Stimulated activated CD8-positive, alpha-beta memory T cell treated with anti-CD3 and anti-CD28 coated beads, Interleukin-7, amount 100 ng/mL, for 4 hours (primary cell): ENCODE measurements at regions not wholly inside any gene's neighbourhood (a gene's known extent, or its start where the extent isn't known, plus 50 kb on each side); places are given as distances from the start of the nearest gene placed in this dataset.

Experiments
- DNase-seq, 2 donors: peaks; one replicate each; pipeline ENCODE4 v3.0.0-alpha.2; 2020; ENCODE audit warnings: low read depth in 2 of 2

DNA sequence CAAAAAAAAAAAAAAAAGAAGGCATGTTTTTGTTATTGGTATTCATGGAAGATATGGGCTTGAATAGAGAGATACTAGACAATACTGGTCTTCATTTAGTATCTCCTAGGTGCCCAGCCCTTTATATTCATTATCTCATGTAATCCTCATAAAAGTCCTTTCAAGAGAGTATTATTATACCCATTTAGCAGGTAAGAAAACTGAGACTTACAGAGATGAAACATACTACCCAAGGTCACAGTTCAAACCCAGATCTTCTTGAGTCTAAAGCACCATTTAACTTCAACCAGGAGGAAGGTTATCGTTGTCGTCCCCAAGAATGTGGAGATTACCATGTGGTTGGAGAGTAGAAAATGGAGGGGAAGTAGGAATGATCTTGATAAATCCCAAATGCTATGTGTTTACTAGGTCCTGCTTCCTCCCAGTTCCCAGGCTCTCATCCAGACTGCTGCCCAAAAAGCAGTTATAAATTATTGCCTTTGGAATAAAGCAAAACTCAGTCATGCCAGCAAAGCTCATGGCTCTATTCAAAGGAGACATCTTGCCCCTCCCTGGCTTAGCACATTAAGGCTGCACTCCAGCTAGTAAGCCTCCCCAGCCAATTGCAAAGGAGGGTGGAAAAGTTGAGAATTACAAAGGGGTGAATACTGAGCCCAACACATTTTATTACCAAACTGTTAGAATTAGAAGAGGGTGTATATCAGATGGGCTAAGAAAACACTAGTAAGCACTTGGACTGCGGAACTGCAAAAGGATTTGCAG lies 163.9 kb downstream of the PIK3R1 start:
- no peak for DNase-seq

GRCh38 chr5:68380078-68380477 lies 164.5 kb downstream of the PIK3R1 start:
- DNase-seq, result no peak

DNA sequence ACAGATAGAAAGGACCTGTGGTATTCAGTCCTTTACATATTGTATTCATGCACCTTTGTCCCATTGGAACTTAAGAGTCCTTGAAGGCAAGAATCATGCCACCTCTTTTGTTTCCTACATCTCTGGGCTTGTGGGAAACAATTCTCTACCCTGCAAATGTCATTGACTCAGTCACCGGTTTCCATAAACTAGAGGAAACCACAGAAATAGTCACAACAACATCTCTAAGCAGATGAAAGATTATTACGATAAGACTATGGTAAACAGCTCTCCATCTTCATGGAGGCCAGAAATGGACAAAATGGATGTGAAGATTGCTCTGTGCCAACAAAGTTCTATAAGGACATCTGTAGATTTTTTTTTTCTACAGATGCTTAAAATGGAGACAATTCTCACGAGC lies 165.5 kb downstream of the PIK3R1 start:
- DNase-seq, result no peak

DNA sequence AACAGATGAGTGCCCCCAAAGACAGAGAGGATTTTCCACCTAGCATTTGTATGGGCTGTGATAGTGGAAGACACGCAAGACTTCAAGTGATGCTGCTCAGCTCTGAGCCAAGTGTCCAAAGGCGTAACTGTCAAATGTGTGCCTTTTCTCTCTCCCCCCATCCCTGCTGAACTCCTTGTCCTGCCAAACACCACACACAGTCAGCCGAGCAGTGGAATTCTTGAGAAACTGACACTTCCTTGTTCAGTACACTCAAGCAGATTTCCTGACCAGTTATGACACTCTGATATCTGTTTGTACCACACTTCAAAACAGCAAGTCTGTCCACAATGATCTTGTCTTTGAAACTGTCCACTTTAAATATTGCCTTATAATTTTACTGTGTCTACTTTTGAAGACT lies 166.4 kb downstream of the PIK3R1 start:
- no peak for DNase-seq

GRCh38 chr5:68382640-68383039 lies 167.1 kb downstream of the PIK3R1 start:
- DNase-seq, result no peak

GRCh38 chr5:68383888-68384310 lies 168.3 kb downstream of the PIK3R1 start:
- no peak for DNase-seq

- no peak for DNase-seq
Observed at GRCh38 chr5:68384936-68385594, 169.5 kb downstream of the PIK3R1 start.

- no peak for DNase-seq
Observed at GRCh38 chr5:68385936-68386335, 170.4 kb downstream of the PIK3R1 start.

- no peak for DNase-seq
Observed at GRCh38 chr5:68387074-68387796, 171.7 kb downstream of the PIK3R1 start.

DNA sequence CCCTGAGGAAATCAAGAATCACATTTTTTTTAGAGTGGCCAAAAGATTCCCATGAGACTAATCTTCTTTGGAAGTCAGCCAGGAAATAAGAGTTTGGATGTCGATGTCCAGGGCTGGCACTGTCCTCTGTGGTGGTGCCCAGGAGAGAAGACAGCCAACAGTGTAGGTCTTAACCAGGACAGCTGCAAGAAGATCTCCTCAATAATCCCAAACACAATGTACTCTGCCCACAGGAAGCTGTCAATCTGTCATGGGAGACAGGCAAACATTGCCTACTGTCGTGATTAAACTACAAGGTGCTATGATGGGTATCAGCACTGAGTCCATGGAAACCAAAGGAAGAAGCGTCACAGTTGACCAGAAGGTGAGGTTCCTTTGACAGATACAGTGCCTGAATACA lies 174.1 kb downstream of the PIK3R1 start:
- DNase-seq, result no peak

DNA sequence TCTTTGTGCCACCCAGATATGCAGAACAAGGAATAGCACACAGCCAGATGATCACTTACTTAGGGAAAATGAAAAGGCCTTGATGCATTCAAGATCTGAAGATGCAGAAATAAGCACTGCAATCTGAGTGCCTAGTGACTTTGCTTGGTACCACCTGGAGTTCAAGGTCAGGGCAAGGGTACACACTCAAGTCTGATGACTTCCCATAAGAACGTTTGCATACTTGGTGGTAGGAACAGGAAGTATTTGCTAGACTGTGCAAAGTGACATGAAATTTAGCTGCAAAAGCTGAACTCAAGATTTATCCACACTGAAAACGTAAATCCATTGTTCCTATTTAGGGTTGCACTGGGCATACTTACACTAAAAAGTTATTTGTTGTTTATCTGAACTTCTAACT lies 177.1 kb downstream of the PIK3R1 start:
- DNase-seq, result no peak

DNA sequence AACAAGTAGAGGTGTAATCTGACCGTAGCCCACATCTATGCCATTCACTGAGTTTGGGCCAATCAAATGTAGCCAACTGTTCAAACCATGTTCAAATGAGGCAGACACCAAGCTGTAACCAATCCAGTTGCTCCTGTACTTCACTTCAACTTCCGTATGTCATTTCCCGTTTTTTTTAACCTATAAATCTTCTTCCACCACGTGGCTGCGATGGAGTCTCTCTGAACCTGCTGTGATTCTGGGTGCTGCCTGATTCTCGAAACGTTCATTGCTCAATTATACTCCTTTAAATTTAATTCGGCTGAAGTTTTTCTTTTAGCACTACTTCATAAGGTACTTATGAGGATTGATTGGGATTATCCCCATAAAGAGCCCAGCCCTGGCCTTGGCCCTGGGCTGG lies 179.7 kb downstream of the PIK3R1 start:
- DNase-seq, result no peak

- no peak for DNase-seq
Observed at GRCh38 chr5:68395926-68396511, 180.5 kb downstream of the PIK3R1 start.

GRCh38 chr5:68396722-68397121 lies 181.2 kb downstream of the PIK3R1 start:
- no peak for DNase-seq

- DNase-seq, result no peak
Observed at GRCh38 chr5:68398146-68398812, 182.7 kb downstream of the PIK3R1 start.

GRCh38 chr5:68403301-68403700 lies 187.7 kb downstream of the PIK3R1 start:
- DNase-seq, result no peak

- DNase-seq, result no peak
Observed at GRCh38 chr5:68404246-68404645, 188.7 kb downstream of the PIK3R1 start.

DNA sequence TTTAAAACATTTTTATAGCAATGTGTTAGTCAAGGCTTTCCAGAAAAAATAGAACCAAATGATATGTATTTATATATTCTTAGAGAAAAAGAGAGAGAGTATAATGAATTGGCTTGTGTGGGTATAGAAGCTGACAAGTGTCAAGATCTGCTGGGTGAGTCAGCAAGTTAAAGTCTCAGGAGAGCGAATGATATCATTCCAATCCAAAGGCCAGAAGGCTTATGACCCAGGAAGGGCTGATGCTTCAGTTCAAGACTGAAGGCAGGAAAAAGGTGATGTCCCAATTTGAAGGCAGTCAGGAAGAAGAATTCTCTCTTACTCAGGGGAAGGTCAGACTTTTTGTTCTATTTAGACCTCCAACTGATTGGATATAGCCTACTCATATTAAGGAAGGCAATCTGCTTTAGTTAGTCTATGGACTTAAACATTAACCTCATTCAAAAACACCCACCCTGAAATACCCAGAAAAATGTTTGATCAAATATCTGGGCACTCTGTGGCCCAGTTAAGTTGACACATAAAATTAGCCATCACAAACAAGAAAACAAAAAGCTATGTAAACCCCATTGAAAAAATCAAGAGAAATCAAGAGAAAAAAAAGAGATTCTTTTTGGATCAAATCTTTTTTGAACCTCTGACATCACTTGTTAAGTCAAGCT lies 189.6 kb downstream of the PIK3R1 start:
- DNase-seq, result no peak

DNA sequence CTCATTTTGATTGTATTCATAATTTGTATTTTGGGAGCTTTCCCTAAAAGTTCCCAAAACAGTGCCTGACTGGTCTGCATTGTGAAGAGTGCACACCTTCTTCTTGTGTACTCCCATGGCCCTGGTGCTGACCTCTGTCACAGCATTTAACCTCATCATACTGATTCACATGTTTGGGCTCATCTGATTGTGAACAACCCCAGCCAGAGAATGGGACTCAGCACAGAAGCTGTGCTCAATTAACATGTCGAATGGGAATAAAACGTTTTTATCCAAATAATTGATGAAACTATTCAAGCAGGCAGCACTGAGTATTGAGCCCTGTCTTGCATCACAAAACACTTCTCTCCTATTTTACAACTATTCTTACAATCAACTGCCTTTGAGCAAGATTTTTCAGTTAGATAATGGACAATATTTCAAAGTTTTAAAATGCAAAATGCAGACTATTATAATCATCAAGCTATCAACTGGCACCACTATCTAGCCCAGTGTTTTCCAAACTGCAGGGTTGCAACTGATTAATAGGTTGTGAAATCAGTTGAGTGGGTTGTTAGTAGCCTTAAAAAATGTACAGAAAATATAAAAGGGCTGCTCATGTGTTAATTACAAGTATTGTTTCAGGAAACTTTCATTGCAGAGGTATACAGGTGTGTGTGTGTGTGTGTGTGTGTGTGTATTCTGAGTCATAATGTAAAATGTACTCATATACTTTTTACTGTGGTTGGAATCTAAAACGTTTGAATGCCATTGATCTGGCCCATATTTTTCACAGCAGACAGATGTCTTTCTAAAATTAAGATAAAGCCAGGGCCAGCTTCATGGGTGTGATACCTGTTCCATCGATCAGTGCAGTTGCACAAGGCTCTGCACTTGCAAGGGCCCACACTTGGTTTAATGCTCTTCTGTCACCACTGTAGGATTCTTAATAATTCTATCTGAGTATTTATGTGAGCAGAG lies 190.5 kb downstream of the PIK3R1 start:
- DNase-seq, result no peak

- no peak for DNase-seq
Observed at GRCh38 chr5:68406767-68407241, 191.2 kb downstream of the PIK3R1 start.
